ENCODE measurements at regions not wholly inside any gene's neighbourhood (a gene's known extent, or its start where the extent isn't known, plus 50 kb on each side); places are given as distances from the start of the nearest gene placed in this dataset.

DNA sequence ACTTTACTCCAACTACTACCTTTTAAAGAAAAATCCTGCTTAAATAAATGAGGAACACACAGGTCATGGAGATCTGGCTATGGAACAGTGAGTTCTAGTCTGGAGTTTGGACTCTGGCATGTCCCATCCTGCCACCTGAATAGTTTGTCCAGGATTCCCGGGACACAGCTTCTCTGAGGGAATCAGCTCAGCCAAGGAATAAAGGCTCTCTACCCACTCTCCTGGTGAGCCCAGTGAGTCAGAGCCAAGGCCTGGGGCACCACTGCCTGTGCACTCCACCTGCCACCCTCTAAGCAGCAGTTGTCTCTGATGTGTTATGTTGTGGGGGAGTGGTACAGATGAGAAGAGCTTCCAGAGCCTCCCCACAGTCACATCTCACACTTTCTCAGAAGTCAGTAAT, 113.5 kb downstream of the HTR5A start:
- TF ChIP-seq, protein P1, sequence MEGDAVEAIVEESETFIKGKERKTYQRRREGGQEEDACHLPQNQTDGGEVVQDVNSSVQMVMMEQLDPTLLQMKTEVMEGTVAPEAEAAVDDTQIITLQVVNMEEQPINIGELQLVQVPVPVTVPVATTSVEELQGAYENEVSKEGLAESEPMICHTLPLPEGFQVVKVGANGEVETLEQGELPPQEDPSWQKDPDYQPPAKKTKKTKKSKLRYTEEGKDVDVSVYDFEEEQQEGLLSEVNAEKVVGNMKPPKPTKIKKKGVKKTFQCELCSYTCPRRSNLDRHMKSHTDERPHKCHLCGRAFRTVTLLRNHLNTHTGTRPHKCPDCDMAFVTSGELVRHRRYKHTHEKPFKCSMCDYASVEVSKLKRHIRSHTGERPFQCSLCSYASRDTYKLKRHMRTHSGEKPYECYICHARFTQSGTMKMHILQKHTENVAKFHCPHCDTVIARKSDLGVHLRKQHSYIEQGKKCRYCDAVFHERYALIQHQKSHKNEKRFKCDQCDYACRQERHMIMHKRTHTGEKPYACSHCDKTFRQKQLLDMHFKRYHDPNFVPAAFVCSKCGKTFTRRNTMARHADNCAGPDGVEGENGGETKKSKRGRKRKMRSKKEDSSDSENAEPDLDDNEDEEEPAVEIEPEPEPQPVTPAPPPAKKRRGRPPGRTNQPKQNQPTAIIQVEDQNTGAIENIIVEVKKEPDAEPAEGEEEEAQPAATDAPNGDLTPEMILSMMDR (conservative IDR thresholded peaks at IDR 0.05) = no peak
- no peak for TF ChIP-seq EZH2 (IDR thresholded peaks at IDR 0.05; ENCODE audit: low read depth)
